GM13977 (cell line): ENCODE measurements at regions not wholly inside any gene's neighbourhood (a gene's known extent, or its start where the extent isn't known, plus 50 kb on each side); places are given as distances from the start of the nearest gene placed in this dataset.

Experiments
- DNase-seq: peaks from one replicate; pipeline ENCODE4 v3.0.0; 2012; ENCODE audit warnings: low spot score
- in situ Hi-C: fragments of 300-500 bp; cut with MboI; formaldehyde crosslinking; loops from one replicate; pipeline ENCODE4 v1.12.0; 2022; ENCODE audit warnings: low sequenced_read_pairs, low pct_unique_long_range_greater_than_20kb, mixed read lengths, inconsistent platforms; ENCODE audit not compliant: unreplicated experiment
- TF ChIP-seq, protein P1 (sequence below): IDR thresholded peaks from 2 replicates; pipeline ENCODE4 v1.5.1; 2012; ENCODE audit warnings: mild to moderate bottlenecking, control low read depth; ENCODE audit not compliant: insufficient read depth; ENCODE audit errors: extremely low read depth, missing control alignments

DNA sequence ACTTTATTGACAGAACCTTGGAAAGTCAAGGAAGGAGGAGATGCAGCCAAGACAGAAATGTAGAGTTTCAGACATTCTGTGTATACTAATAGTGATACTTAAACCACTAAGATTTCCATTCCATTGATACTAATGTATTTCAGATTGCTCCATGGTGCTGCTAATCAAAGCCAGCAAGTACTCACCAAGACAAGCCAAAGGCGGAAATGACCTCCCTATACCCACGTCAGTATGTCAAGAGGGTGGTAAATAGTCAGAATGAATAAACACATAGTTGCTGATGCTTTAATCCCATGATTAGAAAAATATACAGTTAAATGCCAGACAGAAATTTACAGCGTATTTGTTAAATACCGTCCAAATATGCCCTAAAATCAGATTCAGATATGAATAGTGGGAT lies 417.8 kb upstream of the INTU start:
- TF ChIP-seq, protein P1, sequence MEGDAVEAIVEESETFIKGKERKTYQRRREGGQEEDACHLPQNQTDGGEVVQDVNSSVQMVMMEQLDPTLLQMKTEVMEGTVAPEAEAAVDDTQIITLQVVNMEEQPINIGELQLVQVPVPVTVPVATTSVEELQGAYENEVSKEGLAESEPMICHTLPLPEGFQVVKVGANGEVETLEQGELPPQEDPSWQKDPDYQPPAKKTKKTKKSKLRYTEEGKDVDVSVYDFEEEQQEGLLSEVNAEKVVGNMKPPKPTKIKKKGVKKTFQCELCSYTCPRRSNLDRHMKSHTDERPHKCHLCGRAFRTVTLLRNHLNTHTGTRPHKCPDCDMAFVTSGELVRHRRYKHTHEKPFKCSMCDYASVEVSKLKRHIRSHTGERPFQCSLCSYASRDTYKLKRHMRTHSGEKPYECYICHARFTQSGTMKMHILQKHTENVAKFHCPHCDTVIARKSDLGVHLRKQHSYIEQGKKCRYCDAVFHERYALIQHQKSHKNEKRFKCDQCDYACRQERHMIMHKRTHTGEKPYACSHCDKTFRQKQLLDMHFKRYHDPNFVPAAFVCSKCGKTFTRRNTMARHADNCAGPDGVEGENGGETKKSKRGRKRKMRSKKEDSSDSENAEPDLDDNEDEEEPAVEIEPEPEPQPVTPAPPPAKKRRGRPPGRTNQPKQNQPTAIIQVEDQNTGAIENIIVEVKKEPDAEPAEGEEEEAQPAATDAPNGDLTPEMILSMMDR, result no peak
- DNase-seq, result no peak
- in situ Hi-C loops, result no loop called here

DNA sequence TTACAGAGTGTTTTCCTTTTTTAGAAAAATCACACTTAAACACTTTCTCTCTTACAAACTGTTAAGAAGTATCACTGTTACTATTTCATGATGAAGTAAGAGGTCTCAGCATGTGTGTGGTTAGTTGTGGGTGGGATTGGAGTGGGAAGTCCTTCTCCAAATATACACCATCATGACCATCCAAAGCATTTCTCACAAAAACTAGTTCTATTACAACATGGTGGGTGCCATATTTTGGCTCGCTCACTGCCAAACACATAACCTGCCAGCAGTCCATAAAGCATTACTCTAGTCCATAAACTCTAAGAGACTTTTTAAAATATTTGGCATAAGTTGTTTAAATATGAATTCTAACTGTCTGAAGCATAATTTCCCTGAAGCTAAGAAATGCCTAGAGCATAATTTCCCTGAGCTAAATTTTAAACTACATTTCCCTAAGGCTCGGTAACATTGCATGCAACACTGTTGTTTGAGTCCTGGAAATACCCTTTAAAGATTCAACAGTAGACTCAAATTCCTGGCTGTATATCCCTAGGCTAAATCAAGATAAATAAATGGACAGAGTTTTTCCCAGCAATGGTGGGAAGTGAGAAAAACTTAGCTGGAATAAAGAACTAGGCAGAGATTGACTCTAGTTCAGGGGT lies 415.0 kb upstream of the INTU start:
- TF ChIP-seq, protein P1, result no peak
- no peak for DNase-seq
- in situ Hi-C loops, result no loop called here

DNA sequence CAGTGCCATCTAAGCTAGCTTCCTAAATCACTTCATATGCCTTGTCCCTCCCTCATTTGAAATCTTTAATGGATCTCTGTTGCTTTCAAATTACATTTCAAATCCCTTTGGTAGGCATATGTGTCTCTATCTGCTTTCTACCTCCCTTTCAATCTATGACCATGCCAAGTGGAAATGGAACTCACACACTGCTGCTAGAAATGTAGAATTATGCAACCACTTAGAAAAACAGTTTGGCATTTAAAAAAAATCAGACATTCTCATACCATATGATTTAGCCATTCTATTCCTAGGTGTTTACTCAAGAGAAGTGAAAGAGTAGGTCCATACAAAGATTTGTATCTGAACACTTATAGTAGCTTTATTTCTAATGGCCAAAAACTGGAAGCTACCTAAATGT lies 413.5 kb upstream of the INTU start:
- in situ Hi-C loops, result no loop called here
- no peak for DNase-seq
- TF ChIP-seq, protein P1, result no peak

DNA sequence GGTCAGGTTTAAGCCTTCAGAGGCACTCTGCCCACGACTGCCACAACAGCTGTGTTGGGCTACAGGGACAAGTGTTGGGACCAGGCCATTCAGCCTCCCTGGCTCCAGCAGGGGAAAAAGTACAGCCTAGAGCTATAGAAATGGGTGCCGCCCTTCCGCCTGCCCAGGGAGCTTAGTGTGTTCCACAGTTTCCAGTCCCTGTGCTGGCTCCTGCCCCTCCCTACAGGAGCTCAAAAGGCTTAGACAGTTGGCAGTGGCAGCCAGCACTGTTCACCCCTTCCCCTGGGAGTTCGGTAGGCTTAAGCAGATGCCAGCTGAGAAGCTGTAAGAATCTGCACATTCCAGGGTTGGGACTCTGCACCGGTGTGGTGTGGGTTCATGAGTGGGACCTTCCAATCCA lies 408.2 kb upstream of the INTU start:
- TF ChIP-seq, protein P1, result no peak

DNA sequence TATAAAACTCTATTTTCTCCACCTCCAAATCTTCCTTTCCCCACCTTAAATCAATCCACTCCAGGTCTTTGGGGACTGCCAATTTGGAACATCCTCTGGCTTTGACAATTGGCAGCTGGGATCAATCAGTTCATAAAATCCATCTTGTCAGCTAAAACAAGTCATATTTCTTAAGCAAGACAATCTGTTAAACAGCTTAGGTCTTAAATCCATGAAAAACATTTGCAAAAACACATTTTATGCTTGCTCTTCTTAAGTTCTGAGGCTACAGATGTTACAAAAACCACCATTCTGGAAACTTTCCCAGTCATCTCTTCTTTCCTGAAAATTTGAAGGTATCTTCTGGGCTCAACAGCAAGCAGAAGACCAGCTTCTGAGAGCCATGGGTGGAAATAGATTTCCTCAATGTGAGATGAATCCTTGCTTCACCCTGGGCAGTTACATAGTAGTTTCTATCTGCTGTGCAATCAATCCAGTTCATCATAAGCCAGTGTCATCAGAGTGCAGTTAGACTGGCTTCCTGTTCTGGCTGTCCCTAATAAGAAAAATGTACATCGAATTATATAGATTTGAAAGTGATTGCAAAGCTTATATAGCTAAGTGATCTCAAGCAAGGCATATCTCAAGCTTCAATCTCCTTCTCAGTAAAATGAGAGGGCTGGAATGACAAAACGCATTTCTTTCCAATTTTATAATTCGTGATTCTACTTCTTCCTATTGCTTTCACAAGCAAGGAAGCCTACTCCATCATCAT lies 402.7 kb upstream of the INTU start:
- DNase-seq, result no peak
- TF ChIP-seq, protein P1, result no peak
- in situ Hi-C loops, result no loop called here

More for the DNA sequence above, 408.2 kb upstream of the INTU start:
- no peak for DNase-seq
- in situ Hi-C loops, result no loop called here

DNA sequence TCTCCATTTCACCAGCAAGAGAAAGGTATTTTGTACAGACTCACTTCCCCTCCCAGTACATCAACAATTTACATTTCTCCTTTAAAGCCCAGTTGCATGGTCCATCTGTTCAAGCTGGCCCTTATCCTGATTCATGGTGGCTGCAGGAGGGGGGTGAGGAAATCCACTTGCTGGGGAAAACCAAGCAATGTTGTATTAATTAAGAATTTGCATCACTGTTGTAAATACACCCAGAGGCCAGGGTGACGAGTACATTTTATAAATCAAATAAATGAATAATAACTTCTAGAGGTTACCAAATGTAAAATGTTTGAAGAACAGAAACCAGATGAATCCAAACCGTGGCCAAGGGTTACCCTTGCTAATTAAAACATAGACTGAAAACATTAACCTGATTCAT lies 395.9 kb upstream of the INTU start:
- TF ChIP-seq, protein P1, result no peak
- no peak for DNase-seq

More for the DNA sequence above, 395.9 kb upstream of the INTU start:
- in situ Hi-C loops, result no loop called here
